ENCODE measurements at regions not wholly inside any gene's neighbourhood (a gene's known extent, or its start where the extent isn't known, plus 50 kb on each side); places are given as distances from the start of the nearest gene placed in this dataset.

DNA sequence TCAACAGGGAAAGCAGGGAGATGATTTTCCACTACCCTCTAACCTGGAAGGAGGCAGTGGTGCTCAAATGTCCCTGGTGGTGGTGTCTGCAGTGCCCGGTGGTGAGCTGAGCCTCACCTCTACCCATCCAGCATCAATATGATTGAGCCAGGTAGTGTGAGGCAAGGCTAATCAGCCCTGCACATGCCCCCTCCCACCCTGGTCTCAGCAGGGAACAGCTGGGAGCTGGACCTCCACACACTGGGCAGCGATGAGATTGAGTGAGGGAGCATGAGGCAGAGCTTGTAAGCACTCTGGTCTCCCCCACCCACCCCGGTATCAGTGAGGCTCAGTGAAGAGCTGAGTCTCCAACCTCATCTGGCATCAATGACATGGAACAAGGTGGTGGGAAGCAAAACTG, 634.3 kb downstream of the PTPRU start:
- TF ChIP-seq, protein P1, sequence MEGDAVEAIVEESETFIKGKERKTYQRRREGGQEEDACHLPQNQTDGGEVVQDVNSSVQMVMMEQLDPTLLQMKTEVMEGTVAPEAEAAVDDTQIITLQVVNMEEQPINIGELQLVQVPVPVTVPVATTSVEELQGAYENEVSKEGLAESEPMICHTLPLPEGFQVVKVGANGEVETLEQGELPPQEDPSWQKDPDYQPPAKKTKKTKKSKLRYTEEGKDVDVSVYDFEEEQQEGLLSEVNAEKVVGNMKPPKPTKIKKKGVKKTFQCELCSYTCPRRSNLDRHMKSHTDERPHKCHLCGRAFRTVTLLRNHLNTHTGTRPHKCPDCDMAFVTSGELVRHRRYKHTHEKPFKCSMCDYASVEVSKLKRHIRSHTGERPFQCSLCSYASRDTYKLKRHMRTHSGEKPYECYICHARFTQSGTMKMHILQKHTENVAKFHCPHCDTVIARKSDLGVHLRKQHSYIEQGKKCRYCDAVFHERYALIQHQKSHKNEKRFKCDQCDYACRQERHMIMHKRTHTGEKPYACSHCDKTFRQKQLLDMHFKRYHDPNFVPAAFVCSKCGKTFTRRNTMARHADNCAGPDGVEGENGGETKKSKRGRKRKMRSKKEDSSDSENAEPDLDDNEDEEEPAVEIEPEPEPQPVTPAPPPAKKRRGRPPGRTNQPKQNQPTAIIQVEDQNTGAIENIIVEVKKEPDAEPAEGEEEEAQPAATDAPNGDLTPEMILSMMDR (IDR thresholded peaks at IDR 0.05), result no peak
- TF ChIP-seq POLR2A (IDR thresholded peaks at IDR 0.05) (no peak), POLR2AphosphoS5 (IDR thresholded peaks at IDR 0.05) (no peak)
